HG03045 (cell line): ENCODE measurements at regions not wholly inside any gene's neighbourhood (a gene's known extent, or its start where the extent isn't known, plus 50 kb on each side); places are given as distances from the start of the nearest gene placed in this dataset.
"Not testable (repeated sequence)": the region's sequence is repeated elsewhere in the genome, so short reads cannot be mapped to it uniquely, and the experiment has no call there.

Source experiments
- ATAC-seq: cut with Tn5 transposase; IDR thresholded peaks from one replicate; pipeline ENCODE4 v1.9.1; 2021; ENCODE audit warnings: mild to moderate bottlenecking, moderate library complexity; ENCODE audit not compliant: unreplicated experiment

DNA sequence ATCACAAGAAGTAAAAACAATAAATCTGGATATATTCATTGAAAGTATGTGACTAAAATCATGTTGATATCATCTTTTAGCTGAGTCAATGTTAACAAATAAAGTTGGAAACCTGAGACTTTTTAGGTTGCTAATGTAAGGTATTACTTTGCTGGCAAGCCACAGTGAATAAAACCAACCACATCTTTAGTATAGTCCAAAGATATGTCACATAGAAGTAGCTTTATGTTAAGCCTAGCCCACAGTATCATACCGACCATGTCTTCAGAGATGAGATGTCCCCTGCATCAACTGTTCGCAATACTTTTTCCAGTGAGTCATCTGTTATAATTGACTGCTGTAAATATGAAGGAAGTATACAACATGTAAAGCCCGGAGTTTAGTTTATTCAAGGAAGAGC is 107.6 kb upstream of the MCHR2 start:
- ATAC-seq = no peak

DNA sequence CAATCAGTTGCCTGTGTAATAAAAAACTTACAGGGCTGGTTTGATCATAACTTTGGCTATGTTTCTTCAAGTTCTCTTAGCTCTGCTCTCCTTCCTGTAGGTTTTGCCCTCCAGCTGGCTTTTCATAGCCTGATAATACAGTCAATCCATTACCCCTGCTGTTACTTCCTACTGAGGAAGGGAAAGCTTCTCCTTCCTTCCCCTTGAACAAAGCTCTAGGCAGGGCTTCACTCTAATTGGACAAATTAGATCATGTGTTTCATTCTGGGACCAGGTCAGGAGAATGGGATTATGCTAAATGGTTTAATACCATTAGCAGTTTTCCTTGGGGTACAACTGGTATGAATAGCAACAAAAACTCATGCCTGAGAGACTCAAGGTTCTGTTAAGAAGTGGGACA is 106.8 kb upstream of the MCHR2 start:
- no peak for ATAC-seq

DNA sequence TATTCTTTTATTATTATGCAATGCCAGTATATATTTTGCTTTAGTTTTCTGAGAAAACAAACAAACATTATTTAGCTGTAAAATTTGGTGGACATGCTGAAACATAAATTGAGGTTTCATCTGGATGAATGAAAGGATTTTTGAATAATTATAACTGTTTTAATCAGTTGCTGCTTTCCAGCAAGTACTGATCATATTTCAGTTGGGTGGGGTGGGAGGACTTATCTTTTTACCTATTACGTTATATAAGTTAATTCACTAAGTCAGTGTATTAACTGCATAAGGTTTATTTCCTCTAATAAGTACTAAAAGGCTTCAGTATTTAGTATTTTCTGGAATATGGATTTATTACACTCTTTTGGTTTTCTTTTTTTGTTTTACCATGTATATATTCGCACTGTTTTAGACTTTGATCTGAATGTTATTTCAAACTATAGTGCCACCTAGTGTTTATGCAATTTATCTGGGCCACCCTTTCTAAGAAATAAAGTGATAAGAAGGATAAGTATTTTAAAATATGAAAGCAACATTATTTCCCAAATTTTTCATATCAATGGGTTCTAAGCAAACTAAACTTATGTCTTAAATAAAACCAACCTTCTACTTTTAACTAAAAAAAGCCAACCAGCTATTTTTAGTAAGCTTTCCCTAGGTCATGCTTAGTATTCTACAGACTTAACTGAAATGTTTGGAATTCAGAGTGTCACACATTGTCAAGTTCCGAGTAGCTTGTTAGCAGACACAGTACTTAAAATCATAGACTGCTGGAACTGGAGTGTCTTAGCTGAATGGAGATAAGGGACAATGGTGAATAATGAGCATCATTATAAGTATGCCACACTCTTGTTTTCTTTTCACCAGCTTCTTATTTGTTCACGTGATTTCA is 105.4 kb upstream of the MCHR2 start:
- ATAC-seq = no peak

DNA sequence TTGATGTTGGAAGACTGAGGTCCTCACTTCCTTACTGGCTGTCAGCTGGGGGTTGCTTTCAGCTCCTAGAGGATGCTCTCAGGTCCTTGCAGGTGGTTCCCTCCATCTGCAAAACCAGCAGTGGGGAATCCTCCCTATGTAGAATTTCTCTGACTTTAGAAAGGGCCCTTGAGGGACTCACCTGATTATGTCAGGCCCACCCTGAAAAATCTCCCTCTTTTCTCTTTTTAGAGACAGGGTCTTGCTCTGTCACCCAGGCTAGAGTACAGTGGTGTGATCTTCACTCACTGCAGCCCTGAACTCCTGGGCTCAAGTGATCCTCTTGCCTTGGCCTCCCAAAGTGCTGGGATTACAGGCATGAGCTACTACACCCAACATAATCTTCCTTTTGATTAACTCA is 102.9 kb upstream of the MCHR2 start:
- ATAC-seq = no peak

DNA sequence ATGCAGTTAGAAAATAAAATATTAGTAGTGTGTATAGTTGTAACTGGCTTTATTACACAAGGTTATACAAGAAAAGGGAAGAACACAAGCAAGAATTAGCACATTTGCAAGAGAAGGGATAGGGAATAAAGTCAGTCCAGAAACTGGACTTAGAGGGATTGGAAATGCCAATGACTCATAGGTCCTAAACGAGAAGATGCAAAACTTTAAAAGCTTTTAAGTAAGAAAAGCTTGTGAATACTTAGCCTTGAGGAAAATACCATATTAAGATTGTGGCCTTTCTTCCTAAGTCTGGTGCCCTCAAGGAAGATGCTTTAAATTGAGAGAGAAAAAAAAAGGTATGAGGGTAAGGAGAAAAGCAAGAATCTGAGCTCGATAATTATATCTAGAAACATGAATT is 102.3 kb upstream of the MCHR2 start:
- no peak for ATAC-seq

DNA sequence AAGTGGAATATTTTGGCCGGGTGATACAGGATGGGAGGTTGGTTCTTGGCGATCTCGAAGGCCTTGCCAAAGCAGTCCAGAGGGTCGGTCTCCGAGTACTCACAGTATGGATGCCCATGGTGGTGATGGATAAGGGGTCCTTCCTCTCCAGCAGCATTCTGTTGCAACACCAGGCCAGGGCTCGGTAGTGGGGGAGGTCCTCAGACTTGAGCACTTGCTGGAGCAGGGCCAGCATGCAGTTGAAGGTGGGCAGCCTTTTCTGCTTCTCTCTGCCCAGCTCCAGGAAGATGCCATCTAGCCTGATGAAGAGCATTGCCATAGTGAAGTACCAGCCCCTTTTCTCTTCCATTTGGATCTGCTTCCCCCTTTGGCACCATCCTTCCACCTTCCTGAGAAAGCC is 99.4 kb upstream of the MCHR2 start:
- no peak for ATAC-seq

DNA sequence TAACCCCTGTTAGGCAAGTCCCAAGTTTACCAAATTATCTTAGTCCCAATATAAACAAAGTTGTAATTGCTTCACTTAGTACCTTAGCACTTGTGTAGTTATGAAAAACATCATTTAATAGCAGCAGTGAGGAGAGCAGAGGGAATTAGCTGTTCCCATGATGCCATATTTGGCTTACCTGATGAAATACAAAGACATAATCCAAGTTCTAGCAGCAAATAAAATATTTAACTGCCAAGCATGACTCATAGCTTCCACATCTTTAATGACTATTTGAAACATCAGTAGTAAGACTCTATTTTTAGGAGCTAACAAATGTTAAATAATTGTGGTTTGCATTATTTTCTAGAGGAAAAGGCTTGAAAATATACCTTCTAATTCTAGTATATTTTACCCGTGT is 94.0 kb upstream of the MCHR2 start:
- ATAC-seq = no peak

DNA sequence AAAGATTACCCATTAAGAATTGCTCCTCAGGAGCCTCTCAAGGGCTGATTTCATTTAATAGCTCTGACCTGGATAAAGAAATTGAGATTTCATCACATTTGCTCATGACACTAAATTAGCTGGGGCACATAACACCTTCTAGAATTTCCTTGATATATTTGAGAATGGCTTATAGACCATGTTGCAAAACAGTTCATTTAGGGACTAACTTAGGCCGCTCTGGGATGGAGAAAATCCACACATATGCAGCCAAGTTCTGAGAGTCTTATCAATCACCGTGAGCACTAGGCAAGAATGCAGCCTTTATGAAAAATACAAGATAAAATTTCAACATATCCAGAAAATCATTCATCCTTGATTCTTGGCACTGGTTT is 91.0 kb upstream of the MCHR2 start:
- ATAC-seq = no peak

DNA sequence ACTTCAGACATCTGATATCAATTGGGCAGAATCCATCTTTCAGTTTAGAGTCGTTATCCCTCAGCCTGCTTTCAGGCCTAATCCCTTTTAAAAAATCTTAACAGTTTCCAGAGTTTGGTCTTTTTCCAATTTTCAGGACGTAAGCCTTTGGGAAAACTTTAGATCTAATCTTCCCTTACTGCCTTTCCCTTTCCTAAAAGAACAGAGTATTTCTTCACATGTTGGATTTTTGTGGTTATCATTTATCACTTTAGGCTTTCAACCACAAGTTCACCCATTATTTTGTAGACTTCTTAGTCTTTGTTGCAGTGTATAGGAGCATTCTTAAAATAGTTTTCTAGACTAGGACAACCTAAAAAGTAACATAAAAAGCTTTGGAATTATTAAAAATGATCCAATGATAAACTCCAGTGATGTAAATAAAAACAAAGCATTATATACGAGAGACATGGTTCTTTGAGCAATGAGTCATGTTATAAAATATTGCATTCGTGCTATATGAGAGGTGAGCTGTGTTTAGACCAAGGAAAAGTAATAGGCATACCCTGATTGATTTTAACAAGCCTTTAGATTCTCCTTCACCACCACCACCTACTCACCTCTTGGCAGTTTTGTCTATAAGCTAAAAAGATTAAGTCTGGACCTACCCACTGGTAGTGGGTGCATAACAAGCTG is 90.4 kb upstream of the MCHR2 start:
- ATAC-seq = no peak

DNA sequence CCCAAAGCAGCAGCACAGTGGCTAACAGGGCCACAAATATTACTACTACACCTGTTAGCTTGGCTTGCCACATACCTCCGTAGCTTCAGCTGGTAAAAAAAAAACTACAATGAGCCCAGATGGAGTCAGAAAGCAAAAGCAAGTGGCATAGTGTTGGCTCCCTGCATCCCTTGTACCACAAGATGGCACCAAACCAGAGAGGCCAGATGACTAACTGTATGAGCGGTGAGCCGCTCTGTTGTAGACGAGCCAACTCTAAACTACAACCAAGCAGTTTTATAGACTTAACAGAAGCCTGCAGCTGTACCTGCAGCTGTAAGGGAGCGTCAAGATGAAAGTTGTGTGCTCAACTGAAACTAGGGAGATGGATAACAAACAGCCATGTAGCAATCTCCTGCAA is 84.5 kb upstream of the MCHR2 start:
- no peak for ATAC-seq

DNA sequence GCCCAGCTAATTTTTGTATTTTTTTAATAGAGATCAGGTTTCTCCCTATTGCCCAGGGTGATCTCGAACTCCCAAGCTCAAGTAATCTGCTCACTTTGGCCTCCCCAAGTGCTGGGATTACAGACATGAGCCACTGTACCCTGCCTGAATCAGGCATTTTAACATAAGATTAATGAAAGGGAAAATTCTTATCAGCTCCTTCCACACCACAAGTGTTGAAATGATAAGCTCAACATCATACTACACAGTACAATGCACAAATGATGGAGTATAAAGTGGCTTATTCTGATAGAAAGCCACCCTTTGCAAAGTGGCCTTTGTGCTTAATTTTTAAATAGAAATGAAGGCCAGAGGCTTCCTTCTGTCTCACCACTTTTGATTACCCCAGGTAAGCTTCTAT is 71.3 kb upstream of the MCHR2 start:
- no peak for ATAC-seq

DNA sequence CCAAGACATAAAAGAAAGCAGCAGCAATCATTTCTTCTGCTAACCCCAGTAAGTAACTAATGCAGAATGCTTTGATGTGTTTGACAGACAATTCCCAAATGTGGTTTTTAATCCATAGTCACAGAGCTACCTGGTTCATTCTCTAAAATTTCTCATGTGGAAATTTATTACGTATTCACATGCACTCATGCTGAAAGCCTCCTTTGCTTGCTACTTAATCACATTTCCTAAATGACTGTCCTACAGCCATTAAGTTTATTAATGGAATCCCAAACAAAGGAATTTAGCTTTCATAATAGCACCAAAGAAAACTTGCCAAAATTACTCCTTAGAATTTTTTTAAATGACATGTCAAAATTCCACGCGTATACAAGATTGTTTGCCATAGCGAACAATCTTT is 68.6 kb upstream of the MCHR2 start:
- ATAC-seq = no peak

DNA sequence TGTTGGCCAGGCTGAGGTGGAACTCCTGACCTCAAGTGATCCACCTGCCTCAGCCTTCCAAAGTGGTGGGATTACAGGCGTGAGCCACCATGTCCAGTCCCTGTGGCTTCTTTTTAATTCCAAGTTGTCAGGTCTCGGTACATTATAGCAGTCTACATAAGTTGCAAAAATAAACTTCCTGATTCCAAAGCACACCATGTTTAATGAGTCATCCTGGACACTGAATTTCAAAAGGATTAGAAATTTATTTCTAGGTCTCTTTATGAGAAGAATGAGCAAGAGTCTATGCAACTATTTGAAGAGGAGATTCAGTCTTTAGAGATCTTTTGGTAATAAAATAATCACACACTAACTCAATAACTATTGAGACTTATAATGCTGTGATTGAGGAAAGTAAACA is 63.9 kb upstream of the MCHR2 start:
- no peak for ATAC-seq

DNA sequence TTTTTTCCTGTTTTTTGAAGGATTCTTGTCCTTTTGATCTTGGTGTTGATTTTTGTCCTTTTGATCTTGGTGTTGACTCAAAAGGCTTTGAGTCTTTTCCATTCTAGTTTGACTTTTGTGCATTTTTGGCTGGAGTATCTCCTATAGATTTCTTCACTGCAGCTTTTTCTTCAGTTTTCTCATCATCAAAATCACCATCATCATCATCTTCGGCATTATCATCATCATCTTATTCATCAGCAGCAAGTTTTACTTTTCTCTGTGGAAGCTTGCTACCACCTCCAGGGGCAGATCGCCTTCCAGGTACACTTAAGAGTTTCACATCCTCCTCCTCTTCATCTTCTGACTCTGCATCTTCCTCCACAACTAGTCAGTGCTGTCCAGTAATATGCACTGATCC is 56.5 kb upstream of the MCHR2 start:
- ATAC-seq = no peak

DNA sequence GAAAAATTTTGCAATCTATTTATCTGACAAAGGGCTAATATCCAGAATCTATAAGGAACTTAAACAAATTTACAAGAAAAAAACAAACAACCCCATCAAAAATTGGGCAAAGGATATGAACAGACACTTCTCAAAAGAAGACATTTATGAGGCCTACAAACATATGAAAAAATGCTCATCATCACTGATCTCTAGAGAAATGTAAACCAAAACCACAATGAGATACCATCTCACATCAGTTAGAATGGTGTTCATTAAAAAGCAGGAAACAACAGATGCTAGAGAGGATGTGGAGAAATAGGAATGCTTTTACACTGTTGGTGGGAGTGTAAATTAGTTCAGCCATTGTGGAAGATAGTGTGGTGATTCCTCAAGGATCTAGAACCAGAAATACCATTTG is 49.9 kb upstream of the MCHR2 start:
- ATAC-seq = not testable (repeated sequence)
